Uterus (tissue), 3 donors: ENCODE measurements at regions not wholly inside any gene's neighbourhood (a gene's known extent, or its start where the extent isn't known, plus 50 kb on each side); places are given as distances from the start of the nearest gene placed in this dataset.
"Not testable (repeated sequence)": the region's sequence is repeated elsewhere in the genome, so short reads cannot be mapped to it uniquely, and the experiment has no call there.

Source experiments
- DNase-seq, 2 donors: peaks; one replicate each; pipeline ENCODE4 v3.0.0-alpha.2; 2019 to 2020
- H3K27ac ChIP-seq, 2 donors: fragments of 200-600 bp; sonication (generic); 1 replicate in 1 of 2; 2 replicates in 1 of 2; pipeline ENCODE4 v1.5.1; 2016 to 2018
- H3K27me3 ChIP-seq, 2 donors: fragments of 200-600 bp; sonication (generic); one replicate each; pipeline ENCODE4 v1.5.1; 2018 to 2019; ENCODE audit warnings: control low read depth in 1 of 2
- H3K36me3 ChIP-seq, 2 donors: fragments of 200-600 bp; sonication (generic); one replicate each; pipeline ENCODE4 v1.5.1; 2019; ENCODE audit warnings: control low read depth in 1 of 2
- H3K4me1 ChIP-seq, 2 donors: fragments of 200-600 bp; sonication (generic); one replicate each; pipeline ENCODE4 v1.5.1; 2018 to 2019; ENCODE audit warnings: control low read depth in 1 of 2
- H3K4me3 ChIP-seq, 2 donors: fragments of 200-600 bp; sonication (generic); 1 replicate in 1 of 2; 2 replicates in 1 of 2; pipeline ENCODE4 v1.5.1; 2018 to 2019; ENCODE audit warnings: mild to moderate bottlenecking in 1 of 2
- H3K9me3 ChIP-seq, 2 donors: fragments of 200-600 bp; sonication (generic); one replicate each; pipeline ENCODE4 v1.5.1; 2019; ENCODE audit warnings: control low read depth in 1 of 2
- CTCF ChIP-seq, 4 experiments: fragments of 200-600 bp in 2 of 4; fragments of 450-650 bp in 2 of 4; sonication (generic) in 2 of 4; IDR thresholded peaks; one replicate each; pipeline ENCODE4 v1.5.1; 2016 to 2019; ENCODE audit warnings: antibody characterized with exemption in 4 of 4, mild to moderate bottlenecking in 2 of 4, moderate library complexity in 1 of 4
- POLR2A ChIP-seq, 2 donors: fragments of 450-650 bp; IDR thresholded peaks; one replicate each; pipeline ENCODE4 v1.6.1; 2016; ENCODE audit warnings: antibody characterized with exemption in 2 of 2, mild to moderate bottlenecking in 1 of 2, moderate library complexity in 1 of 2
- intact Hi-C: fragments of 100-400 bp; cut with DNase I; formaldehyde crosslinking; loops from one replicate; pipeline ENCODE4 v1.15.1; 2023; ENCODE audit warnings: low total_unique reads
- donor health status: DM: yes; HTN: yes; CAD: no.

- Histone ChIP-seq H3K27me3 (no peaks in the 10 kb centered on the region), H3K4me1 (peaks cover 0 to 4% of the 10 kb centered on the region in 2 donors), H3K9me3 (no peaks in the 10 kb centered on the region), H3K27ac (peak overlapping the region in 1 of 2 donors; percentile 42), H3K36me3 (no peaks in the 10 kb centered on the region), H3K4me3 (no peak overlapping the region)
- DNase-seq, result peak; percentile 84 to 87
- TF ChIP-seq POLR2A (IDR thresholded peaks at IDR 0.05) (no peak), CTCF (IDR thresholded peaks at IDR 0.05) (peak; percentile 64 to 84 (median 68))
- intact Hi-C loops, result loop anchor here (10.0 kb wide), 1 partner anchor 223 kb away; no protein-coding TSS in a partner anchor
These were observed 70.2 kb upstream of the SH3BP4 start for GRCh38 chr2:234881413-234882241.

GRCh38 chr2:234880551-234881211 is 71.1 kb upstream of the SH3BP4 start:
- intact Hi-C loops, result loop anchor here (10.0 kb wide), 1 partner anchor 224 kb away; no protein-coding TSS in a partner anchor
- Histone ChIP-seq H3K4me1 (peaks cover 0 to 4% of the 10 kb centered on the region in 2 donors), H3K36me3 (no peaks in the 10 kb centered on the region), H3K27ac (peak overlapping the region in 1 of 2 donors; percentile 42), H3K27me3 (no peaks in the 10 kb centered on the region), H3K4me3 (no peak overlapping the region), H3K9me3 (no peaks in the 10 kb centered on the region)
- TF ChIP-seq POLR2A (IDR thresholded peaks at IDR 0.05) (no peak), CTCF (IDR thresholded peaks at IDR 0.05) (no peak)
- DNase-seq, result no peak

GRCh38 chr2:234879671-234880455 is 72.0 kb upstream of the SH3BP4 start:
- intact Hi-C loops, result loop anchor here (10.0 kb wide), 1 partner anchor 225 kb away; no protein-coding TSS in a partner anchor
- no peaks in the 10 kb centered on the region for H3K9me3 ChIP-seq
- TF ChIP-seq POLR2A (IDR thresholded peaks at IDR 0.05) (no peak), CTCF (IDR thresholded peaks at IDR 0.05) (no peak)
- no peaks in the 10 kb centered on the region for H3K36me3 ChIP-seq
- DNase-seq, result no peak
- peaks cover 0 to 4% of the 10 kb centered on the region in 2 donors for H3K4me1 ChIP-seq
- no peak overlapping the region for H3K4me3 ChIP-seq
- no peak overlapping the region for H3K27ac ChIP-seq
- no peaks in the 10 kb centered on the region for H3K27me3 ChIP-seq

GRCh38 chr2:234876621-234877020 is 75.2 kb upstream of the SH3BP4 start:
- H3K9me3 ChIP-seq, intact Hi-C loops: not testable (repeated sequence)

GRCh38 chr2:234874347-234875046 is 77.3 kb upstream of the SH3BP4 start:
- H3K9me3 ChIP-seq, result no peaks in the 10 kb centered on the region
- DNase-seq, result no peak
- no peak for TF ChIP-seq POLR2A (IDR thresholded peaks at IDR 0.05)
- no peak for TF ChIP-seq CTCF (IDR thresholded peaks at IDR 0.05)
- intact Hi-C loops, result no loop called here
- H3K36me3 ChIP-seq, result no peaks in the 10 kb centered on the region
- no peaks in the 10 kb centered on the region for H3K27me3 ChIP-seq
- H3K4me1 ChIP-seq, result no peaks in the 10 kb centered on the region
- no peak overlapping the region for H3K4me3 ChIP-seq
- H3K27ac ChIP-seq, result no peak overlapping the region

More at GRCh38 chr2:234876621-234877020, 75.2 kb upstream of the SH3BP4 start:
- not testable (repeated sequence) for H3K4me3 ChIP-seq, H3K4me1 ChIP-seq, H3K27ac ChIP-seq, H3K27me3 ChIP-seq, DNase-seq, H3K36me3 ChIP-seq
